Coronary artery (tissue), 2 donors: ENCODE measurements at regions not wholly inside any gene's neighbourhood (a gene's known extent, or its start where the extent isn't known, plus 50 kb on each side); places are given as distances from the start of the nearest gene placed in this dataset.

Source experiments
- DNase-seq: peaks from one replicate; pipeline ENCODE4 v3.0.0-alpha.2; 2017; ENCODE audit warnings: low spot score
- H3K27ac ChIP-seq, 2 donors: fragments of 200-600 bp; sonication (generic); one replicate each; pipeline ENCODE4 v1.5.1; 2016 to 2019
- H3K4me3 ChIP-seq: fragments of 200-600 bp; sonication (generic); 2 replicates; pipeline ENCODE4 v1.5.1; 2016; ENCODE audit warnings: mild to moderate bottlenecking, moderate library complexity
- TF ChIP-seq, protein P1 (sequence below): fragments of 200-600 bp; sonication (generic); IDR thresholded peaks from one replicate; pipeline ENCODE4 v1.5.1; 2019; ENCODE audit warnings: antibody characterized with exemption

DNA sequence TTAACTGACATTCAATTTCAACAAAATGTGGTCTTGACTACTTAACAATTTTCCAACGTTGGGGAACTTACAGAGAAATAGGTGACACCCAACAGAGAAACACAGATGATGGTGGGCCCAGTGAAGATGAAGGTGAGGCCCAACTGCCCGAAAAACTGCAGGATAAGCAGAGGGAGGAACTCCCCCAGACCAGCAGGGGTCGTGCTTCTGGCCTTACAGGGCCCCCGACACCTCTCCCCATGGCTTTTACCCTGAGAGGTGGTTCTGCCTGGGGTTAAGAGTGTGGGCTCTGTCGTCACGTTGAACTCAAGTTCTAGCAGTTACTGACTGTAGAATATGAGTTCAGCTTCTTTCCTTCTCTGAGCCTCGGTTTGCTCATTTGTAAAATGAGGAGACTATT, 119.5 kb upstream of the SMIM21 start:
- H3K27ac ChIP-seq = no peak overlapping the region
- no peak for DNase-seq
- TF ChIP-seq, protein P1, sequence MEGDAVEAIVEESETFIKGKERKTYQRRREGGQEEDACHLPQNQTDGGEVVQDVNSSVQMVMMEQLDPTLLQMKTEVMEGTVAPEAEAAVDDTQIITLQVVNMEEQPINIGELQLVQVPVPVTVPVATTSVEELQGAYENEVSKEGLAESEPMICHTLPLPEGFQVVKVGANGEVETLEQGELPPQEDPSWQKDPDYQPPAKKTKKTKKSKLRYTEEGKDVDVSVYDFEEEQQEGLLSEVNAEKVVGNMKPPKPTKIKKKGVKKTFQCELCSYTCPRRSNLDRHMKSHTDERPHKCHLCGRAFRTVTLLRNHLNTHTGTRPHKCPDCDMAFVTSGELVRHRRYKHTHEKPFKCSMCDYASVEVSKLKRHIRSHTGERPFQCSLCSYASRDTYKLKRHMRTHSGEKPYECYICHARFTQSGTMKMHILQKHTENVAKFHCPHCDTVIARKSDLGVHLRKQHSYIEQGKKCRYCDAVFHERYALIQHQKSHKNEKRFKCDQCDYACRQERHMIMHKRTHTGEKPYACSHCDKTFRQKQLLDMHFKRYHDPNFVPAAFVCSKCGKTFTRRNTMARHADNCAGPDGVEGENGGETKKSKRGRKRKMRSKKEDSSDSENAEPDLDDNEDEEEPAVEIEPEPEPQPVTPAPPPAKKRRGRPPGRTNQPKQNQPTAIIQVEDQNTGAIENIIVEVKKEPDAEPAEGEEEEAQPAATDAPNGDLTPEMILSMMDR = no peak
- H3K4me3 ChIP-seq = no peak overlapping the region

DNA sequence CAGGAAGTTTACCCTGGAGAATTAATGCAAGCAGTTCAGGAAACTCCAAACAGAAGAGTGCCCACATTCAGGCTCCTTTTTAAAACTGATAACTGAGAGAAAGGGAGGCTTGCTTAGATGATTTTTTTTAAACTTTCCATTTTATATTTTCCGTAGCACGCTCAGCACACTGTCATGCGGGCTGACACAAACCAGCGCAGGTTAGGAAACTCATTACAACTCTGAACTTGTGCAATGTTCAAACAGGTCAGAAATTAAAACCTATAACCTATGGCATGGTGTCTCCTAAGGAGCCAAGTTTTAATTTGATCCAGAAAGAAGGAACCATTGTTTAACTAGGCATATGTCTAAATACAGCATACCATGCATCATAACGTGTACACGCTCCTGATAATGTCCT, 117.7 kb upstream of the SMIM21 start:
- no peak overlapping the region for H3K27ac ChIP-seq
- no peak for DNase-seq
- H3K4me3 ChIP-seq = no peak overlapping the region
- TF ChIP-seq, protein P1 = no peak

DNA sequence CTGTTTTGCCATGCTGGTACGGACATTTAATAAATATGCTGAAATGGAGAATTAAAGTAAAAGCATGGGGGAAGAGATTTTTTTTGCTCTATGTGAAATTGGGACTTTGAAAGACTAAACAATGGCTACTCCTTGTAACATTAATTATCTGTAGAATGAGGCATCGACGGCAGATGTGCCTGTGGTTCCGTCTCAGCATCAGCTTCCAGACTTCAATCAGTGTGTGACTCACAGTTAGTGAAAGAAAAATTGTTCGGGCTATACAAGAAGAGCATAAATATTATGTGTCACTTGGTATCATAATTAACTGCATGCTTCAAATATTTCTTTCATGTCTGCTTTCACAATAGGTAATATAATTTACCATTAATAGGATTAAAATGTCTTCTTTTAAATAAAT, 117.0 kb upstream of the SMIM21 start:
- H3K27ac ChIP-seq = no peak overlapping the region
- TF ChIP-seq, protein P1 = no peak
- DNase-seq = no peak
- H3K4me3 ChIP-seq = no peak overlapping the region

DNA sequence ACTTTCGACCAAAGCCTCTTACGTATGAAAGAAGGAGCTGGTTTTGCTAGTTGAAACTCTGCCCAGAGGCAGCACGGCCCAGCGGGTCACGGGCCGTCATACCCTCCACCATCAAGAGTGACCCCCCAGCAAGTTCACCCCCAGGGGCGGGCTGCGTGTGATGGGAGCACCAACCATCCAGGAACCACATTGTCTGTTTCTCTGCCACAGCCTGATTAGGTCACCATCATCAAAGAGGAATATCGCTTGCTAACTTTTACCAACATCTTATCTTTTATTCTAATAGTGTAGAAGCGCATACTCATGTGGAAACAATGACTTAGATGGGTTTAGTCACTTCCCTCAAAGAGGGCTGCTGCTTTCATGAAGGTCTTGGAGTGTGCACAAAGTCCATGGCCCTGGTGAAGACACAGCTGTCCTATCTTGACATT, 116.6 kb upstream of the SMIM21 start:
- Histone ChIP-seq H3K4me3 (no peak overlapping the region), H3K27ac (no peak overlapping the region)
- no peak for DNase-seq
- TF ChIP-seq, protein P1 = no peak

DNA sequence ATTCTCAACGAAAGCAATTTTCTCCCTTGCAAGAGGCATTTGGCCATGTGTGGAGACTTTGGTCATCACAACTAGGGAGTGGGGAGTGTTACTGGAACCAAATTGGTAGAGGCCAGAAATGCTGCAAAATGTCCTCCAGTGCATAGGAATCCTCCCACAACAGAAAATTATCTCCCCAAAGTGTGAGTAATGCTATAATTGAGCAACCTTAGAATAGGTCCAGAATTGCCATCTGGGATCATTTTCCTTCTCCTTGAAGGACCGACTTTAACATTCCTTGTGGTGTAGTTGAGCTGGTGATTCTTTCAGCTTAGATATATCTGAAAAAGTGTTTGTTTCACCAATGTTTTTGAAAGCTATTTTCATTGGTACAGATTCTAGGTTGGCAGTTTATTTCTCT, 111.2 kb upstream of the SMIM21 start:
- Histone ChIP-seq H3K27ac (no peak overlapping the region), H3K4me3 (no peak overlapping the region)
- TF ChIP-seq, protein P1 = no peak
- no peak for DNase-seq

DNA sequence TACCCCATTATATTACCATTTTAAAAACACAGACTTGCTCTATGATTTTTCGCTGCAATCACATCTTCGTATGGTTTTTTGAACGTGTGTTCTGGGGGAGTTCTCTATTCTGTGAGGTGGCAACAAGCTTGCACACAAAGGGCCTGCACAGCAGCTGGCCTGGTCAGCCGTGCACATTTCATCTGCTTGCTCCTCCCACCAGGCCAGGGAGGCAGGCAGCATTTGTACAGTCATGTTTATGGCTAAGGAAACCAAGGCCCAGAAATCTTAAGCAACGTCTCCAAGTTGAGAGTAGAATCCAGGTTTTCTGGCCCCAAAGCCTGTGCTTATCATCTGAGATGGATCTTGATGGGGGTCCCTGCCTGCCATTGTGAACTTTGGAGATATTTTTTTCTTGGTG, 106.4 kb upstream of the SMIM21 start:
- Histone ChIP-seq H3K4me3 (no peak overlapping the region), H3K27ac (no peak overlapping the region)
- TF ChIP-seq, protein P1 = no peak
- DNase-seq = no peak

DNA sequence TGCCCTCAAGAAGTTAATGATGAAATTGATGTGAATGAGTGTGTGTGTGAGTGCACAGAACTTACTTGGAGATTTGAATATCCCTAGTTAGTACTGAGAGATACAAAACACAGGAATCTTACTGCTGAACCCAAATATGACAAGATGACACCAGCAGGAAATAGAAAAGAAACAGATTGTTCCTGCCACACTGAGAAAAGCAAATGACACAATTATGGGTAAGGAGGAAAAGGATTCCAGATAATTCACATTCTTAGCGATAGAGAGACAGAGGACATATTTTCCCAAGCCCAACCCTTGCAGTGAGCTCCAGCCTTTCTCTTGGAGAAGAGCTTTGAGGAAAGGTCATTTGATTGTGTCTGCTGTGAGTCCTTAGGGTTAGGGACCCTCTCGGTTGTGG, 105.7 kb upstream of the SMIM21 start:
- Histone ChIP-seq H3K27ac (no peak overlapping the region), H3K4me3 (no peak overlapping the region)
- no peak for DNase-seq
- TF ChIP-seq, protein P1 = no peak
